HG03354 (cell line): ENCODE measurements at regions not wholly inside any gene's neighbourhood (a gene's known extent, or its start where the extent isn't known, plus 50 kb on each side); places are given as distances from the start of the nearest gene placed in this dataset.

Source experiments
- ATAC-seq: cut with Tn5 transposase; IDR thresholded peaks from one replicate; pipeline ENCODE4 v1.9.1; 2021; ENCODE audit warnings: mild to moderate bottlenecking; ENCODE audit not compliant: unreplicated experiment, poor library complexity, severe bottlenecking

- ATAC-seq, result no peak
Measured at GRCh38 chr14:44791730-44792129, 170.0 kb downstream of the KLHL28 start.

GRCh38 chr14:44788612-44789011, 173.1 kb downstream of the KLHL28 start:
- no peak for ATAC-seq

DNA sequence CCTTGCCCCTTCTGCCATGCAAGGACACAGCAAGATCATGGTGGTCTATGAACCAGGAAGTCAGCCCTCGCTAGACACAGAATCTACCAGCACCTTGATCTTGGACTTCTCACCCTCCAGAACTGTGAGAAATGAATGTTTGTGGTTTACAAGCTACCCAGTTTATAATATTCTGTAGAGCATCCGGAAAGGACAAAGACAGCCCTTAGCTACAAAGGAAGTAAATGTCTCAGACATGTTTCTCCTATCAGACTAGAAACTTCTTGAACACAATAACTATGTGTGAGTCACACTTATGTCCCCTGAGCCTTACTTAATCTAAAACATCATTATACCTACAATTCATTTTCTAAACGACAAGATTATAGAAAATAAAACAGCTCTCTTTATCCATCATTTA, 176.7 kb downstream of the KLHL28 start:
- no peak for ATAC-seq

DNA sequence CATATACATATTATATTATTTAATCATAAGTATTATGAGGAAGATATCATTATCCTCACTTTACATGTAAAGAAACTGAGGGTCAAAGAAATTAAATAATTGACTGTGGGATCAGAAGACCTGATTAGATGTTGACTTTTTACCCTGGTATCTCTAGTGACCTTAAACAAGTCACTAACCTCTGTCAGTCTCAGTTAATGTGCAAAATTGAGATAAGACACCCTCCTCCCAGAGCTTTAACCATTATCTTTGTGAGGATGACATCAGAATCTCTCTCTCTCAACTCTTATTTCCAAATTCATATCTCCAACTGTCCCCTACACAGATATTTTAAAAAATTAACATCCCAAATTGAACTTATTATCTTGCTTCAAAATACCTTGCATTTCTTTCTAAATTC, 177.8 kb downstream of the KLHL28 start:
- ATAC-seq, result no peak

DNA sequence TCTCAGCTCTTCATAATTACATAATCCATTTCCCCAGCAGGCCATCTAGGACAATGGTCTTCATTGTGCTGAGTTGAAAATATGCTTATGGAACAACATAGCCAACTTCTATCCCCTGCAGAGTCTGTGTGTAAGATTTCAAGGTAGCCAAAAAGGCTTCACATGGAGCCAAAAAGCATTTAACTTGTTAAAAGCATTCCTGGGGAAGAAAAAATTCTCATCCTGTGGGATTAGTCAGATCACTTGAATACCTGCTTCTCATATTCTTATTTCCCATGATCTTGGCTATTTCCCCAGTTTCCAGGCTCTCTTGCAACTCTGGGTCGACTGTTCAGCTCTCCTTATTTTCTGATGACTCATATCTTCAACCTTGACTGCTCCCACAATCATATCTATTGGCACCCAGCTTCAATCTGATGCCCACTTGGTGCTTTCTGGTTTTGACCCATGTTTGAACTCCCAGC, 178.9 kb downstream of the KLHL28 start:
- no peak for ATAC-seq

- ATAC-seq, result no peak
Measured at GRCh38 chr14:44780989-44781388, 180.8 kb downstream of the KLHL28 start.

DNA sequence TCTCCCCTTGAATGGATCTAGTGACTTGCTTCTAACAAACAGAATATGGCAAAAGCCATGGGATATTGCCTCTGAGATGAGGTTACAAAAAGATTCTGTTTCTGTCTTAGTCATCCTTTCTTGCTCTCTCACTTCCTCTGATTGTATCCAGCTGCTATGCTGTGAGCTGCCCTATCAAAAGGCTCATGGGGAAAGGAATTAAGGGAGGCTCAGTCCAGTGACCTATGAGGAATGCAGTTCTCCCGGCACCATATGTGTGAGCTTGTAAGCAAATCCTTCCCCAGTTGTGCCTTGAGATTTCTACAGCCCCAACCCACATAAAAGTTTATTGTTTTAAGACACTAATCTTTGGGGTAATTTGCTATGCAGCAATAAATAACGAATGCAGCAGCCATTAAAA, 183.1 kb downstream of the KLHL28 start:
- peak; percentile 53 for ATAC-seq

GRCh38 chr14:44777584-44777983, 184.2 kb downstream of the KLHL28 start:
- no peak for ATAC-seq

DNA sequence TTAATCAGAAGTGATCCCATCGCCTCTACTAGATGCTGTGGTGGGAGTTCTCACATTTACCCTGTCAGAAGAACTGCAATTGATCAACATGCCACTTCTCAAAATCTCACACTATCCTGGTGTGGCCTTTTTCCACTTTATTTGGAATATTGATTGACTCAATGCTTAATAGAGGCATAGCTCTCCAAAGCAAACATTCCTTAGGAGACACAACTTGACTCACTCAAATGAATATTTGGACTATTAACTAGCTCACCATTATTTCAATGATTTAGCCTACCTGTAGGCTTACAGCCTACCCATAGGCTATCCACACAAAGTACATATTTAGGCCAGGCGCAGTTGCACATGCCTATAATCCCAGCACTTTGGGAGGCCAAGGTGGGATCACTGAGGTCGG, 186.5 kb downstream of the KLHL28 start:
- no peak for ATAC-seq

DNA sequence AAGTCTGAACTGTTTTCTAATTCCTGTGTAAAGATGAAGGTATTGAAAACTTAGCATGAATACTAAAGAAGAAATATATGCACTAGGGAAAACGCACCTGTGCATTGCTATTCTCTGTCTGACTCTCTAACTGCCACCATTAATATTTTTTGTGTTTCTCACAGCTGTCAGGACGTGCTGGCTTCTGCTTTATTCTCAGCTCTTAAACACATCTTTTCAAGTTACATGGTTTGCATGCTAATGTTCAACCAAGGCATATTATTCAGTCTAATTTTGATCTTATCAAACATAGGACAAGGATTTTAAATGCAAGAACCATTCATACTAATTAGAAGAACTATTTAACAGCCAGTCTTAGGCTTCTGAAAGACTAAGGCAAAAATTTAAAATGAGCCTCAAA, 187.4 kb downstream of the KLHL28 start:
- no peak for ATAC-seq

DNA sequence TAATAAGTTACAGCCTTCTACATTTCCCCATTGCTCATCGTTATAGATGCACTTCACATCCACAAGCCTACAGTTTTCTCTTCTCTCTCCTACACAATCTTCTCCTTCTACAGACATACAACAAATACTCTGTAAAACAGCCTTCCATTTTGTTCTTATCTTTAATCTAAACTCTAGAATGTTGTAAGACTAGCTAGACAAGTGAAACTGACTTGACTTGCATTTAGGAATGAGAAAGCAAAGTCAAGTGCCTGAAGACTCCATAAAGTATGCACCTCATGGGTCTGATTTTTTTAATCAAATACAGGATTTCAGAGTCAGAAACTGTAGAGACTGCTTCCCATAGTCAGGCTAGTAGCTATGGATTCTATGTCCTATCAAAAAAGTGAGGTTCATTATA, 190.3 kb downstream of the KLHL28 start:
- ATAC-seq, result no peak

- no peak for ATAC-seq
Measured at GRCh38 chr14:44770201-44770600, 191.5 kb downstream of the KLHL28 start.

- no peak for ATAC-seq
Measured at GRCh38 chr14:44768935-44769334, 192.8 kb downstream of the KLHL28 start.

- ATAC-seq, result no peak
Measured at GRCh38 chr14:44767646-44768173, 194.0 kb downstream of the KLHL28 start.

- no peak for ATAC-seq
Measured at GRCh38 chr14:44766285-44766684, 195.5 kb downstream of the KLHL28 start.

DNA sequence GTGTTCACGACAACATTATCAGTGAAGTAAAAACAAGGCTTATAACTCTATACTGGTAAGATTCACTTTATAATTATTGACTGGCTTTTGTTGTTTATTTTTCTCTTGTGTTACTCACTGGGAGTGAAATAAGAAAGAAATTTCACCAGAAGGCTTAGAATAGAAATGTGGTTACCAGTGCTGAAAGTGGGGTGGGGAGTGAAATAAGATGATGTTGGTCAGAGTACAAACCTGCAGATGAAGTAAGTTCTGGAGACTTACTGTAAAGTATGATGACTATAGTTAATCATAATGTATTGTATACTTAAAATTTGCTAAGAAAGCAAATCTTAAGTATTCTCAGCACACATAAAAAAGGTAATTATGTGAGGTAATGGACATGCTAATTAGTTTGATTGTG, 198.4 kb downstream of the KLHL28 start:
- no peak for ATAC-seq

DNA sequence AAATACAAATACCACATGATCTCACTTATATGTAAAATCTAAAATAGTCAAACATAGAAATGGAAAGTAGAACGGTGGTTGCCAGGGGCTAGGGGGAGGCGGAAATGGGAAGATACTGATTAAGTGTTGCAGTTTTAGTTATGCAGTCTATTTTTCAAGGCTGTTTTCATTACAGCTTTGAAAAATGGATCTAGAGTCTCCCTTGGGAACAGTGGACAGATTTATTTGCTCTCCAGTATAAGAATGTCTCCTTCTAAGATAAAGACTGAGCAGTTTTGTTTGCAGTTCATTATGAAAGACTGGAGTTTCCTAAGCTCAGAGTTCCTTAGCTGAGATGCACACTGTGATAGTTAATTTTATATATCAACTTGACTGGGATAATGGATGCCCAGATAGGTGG, 202.5 kb downstream of the KLHL28 start:
- no peak for ATAC-seq

GRCh38 chr14:44756554-44756953, 205.2 kb downstream of the KLHL28 start:
- ATAC-seq, result no peak

DNA sequence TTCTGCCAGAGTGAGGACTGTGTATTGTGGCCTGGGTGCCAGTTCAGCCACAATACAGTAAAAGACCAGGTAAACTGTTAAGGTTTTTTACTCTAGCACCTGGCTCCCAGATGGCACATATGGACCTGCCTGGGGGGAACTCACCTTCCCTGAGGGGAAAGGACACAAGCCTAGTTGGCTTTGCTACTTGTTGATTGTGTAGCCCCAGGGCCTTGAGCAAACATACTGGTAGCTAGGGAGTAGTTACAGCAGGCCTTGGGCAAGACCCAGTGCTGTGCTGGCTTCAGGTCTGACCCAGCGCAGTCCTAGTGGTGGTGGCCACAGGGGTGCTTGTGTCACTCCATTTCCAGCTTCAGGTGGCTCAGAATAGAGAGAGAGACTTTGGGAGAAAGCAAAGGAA, 216.4 kb downstream of the KLHL28 start:
- ATAC-seq, result no peak

DNA sequence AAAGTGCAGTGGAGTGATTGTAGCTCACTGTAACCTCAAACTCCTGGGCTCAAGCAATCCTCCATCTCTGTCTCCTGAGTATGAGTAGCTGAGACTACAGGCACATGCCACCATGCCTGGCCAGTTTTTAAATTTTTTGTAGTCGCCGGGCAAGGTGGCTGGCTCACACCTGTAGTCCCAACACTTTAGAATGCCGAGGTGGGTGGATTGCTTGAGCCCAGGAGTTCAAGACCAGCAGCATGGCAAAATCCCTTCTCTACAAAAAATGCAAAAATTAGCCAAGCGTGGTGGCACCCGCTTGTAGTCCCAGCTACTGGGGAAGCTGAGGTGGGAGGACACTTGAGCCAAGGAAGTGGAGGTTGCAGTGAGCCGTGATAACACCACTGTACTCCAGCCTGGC, 219.5 kb downstream of the KLHL28 start:
- no peak for ATAC-seq

GRCh38 chr14:44741431-44741830, 220.3 kb downstream of the KLHL28 start:
- ATAC-seq, result no peak

- no peak for ATAC-seq
Measured at GRCh38 chr14:44736326-44736725, 225.4 kb downstream of the KLHL28 start.
